Right ventricle myocardium inferior (tissue), 1 donor: ENCODE measurements at regions not wholly inside any gene's neighbourhood (a gene's known extent, or its start where the extent isn't known, plus 50 kb on each side); places are given as distances from the start of the nearest gene placed in this dataset.
"Not testable (repeated sequence)": the region's sequence is repeated elsewhere in the genome, so short reads cannot be mapped to it uniquely, and the experiment has no call there.

Experiments used
- ATAC-seq: fragments of 200-7000 bp; cut with Tn5 transposase; one replicate; pipeline ENCODE4 v1.9.1; 2020; ENCODE audit warnings: mild to moderate bottlenecking, moderate library complexity
- DNase-seq: peaks from one replicate; pipeline ENCODE4 v3.0.0; 2021; ENCODE audit errors: missing footprints
- intact Hi-C: fragments of 100-400 bp; cut with DNase I; formaldehyde crosslinking; loops from one replicate; pipeline ENCODE4 v1.11.0; 2022
- donor health status: DM: no; HTN: yes; CAD: no; lungs with severe emphysema.

DNA sequence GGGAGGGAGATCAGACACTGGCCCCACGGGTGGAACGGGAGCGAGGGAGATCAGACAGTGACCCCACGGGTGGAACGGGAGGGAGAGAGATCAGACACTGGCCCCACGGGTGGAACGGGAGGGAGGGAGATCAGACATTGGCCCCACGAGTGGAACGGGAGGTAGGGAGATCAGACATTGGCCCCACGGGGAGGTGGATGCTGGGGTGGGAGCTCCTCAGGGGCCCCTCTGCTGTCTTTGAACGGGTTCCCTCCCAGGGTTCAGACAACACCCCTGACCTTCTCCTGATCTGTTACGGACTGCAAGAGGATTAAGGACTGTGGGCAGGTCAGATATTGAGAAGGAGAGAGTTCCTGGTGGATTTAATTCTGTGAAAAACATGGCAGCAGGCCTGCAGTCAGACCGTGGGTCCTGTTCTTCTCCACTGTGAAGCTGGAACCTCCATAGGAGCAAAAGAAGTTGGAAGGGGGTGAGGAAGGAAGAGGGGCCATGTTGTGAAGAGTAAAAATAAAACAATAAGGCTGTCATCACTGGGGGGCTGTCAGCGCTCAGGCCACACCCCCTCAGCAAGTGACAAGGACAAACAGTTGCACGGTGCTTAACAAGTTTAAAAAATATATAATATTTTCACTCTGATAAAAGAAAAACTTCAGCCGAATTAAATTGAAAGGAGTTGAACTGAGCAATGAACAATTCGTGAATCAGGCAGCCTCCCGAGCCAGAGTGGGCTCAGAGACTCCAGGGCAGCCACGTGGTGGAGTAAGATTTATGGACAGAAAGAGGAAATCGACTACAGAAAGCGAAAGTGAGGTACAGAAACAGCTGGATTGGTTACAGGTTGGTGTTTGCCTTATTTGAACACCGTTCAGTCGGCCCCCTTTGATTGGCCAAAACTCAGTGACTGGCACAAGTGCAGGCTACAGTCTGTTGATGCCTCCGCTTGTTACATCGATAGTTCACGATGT, 348.7 kb upstream of the TNRC6C start:
- DNase-seq (no peak), ATAC-seq (no peak)
- intact Hi-C loops: no loop called here

DNA sequence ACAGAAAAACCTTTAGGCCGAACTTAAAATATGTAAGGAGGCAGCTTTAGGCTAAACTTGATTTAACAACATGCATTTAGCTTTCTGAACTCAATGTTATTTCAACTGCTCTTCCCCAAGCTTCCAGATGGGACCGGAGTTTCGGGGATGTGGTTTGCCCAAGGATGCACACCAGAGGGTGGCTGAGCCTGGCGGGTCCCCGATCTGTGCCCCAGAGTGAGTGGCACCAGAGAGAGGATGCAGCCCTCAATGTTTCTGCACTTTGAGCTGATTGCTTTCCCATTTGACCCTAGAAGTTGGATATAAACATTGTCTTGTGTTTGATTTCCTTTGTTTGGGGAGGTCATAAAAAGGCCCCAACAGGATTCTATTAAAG, 348.0 kb upstream of the TNRC6C start:
- no peak for ATAC-seq
- DNase-seq: no peak
- intact Hi-C loops: no loop called here

DNA sequence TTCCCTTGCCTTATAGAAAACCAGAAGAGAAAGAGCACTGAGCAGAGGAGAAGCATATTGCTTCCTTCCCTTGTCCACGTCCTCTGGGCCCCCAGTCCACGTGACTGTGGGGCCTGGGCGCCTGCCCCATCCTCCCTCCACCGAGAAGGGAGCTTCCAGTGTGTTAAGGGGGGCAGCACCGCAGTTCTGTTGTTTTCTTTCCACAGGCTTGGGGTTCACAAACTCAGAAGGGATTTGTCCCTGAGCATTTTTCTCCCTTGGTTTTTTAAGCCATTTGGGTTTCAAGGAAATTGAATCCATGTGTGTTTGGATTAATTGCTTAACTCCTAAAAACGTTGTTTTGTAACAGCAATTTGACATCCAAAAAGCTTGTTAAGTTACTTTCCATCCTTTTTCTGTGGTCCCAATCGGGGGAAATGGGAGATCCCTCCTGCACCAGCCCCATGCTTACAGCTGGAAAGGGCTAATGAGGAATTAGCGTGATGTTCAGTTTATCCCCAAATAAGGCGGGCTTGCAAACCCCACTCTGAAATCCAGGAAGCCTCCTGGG, 347.5 kb upstream of the TNRC6C start:
- no peak for DNase-seq
- intact Hi-C loops: no loop called here
- ATAC-seq: peak; percentile 33

DNA sequence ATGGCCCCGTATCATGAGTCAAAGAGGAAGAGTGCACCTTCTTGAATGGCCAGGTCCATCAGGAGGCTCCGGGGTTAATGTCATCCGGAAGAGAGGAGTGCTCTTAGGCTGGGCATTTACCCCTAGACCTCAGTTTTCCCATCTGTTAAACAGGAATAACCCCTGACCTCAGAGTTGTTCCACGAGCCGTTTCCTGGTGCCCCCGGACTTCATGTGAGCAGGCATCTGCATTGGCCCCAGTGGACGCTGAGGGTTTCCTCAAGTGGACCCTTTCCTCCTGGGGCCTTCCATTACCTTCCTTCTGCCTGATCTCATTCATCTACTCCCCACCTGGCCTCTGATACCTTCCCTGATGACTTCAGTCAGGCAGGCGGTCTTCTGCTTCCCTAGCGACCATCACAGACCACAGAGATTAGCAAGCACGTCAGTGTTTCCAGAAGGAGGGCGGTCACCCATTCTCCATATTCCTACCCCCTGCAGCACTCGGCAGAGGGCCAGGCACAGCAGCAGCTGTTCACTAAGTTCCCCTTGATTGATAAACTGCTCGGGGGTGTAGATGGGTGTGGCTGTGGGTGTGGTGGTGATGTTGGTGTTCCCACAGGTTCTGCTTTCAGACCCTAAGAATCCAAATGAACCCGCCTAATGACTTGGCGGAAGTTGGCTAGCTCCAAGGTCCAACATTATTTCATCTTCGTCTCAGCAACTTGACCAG, 346.6 kb upstream of the TNRC6C start:
- ATAC-seq: no peak
- DNase-seq: no peak
- intact Hi-C loops: no loop called here

DNA sequence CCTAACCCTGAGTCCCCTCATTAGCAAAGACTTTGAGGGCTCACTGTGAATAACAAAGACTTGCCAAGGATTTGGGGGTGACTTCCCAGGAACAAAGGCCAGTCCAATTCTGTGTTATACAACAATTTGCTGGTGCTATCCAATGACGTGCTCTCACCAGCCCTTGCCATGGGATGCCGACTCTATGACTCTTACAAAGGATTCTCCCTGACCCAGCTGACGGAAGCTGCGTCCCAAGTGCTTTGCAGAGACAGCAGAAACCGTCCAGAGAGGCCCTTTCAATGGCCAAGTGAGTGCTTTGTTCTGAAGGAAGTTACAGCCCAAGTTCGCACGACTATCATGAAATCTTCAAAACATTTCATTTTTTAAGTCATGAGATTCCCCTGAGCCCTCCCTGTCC, 345.3 kb upstream of the TNRC6C start:
- ATAC-seq (no peak), DNase-seq (no peak)
- intact Hi-C loops: no loop called here

DNA sequence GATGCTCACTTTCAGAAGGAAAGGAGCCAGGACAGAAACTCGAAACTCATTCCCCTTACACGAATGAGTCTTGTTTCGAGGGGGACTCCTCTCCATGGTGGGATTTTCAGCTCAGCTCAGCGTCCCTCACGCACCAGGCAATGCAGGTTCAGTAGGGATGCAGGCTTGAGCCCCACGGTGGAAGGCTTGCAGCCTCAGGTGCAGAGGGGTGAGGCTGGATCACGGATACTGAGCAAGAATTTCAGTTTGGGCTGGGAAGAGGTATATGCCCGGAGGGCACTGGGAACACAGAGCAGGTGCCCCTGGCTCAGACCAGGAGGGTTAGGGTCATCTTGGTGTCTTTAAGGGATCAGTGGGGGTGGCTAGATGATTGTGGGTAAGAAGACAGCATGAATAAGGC, 344.9 kb upstream of the TNRC6C start:
- no peak for DNase-seq
- ATAC-seq: no peak
- intact Hi-C loops: no loop called here

DNA sequence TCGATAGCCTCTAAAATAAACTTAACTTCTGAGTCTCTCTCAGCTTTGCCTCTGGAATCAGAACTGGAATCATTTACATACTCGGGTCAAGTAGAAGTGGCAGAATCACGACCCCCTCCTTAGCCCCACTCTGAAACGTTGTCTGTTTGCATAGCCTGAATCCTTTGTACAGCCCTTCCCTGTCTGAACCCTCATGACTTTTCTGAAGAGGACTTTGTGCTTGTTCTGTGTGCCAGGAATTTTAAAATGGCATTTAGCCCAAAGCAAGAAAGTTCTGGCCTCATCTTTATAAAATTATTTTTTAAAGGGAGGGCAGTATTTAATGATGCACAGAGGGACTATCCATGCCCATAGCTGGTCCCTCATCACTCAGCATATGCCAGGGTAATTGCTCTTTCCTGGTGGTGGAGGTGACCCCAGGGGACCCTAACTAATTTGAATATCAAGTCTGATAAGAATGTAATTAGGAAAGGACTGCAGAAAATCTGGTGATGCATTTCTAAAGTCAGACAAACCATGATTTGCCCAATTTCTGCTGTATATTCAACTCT, 342.7 kb upstream of the TNRC6C start:
- intact Hi-C loops: no loop called here
- no peak for DNase-seq
- ATAC-seq: no peak

DNA sequence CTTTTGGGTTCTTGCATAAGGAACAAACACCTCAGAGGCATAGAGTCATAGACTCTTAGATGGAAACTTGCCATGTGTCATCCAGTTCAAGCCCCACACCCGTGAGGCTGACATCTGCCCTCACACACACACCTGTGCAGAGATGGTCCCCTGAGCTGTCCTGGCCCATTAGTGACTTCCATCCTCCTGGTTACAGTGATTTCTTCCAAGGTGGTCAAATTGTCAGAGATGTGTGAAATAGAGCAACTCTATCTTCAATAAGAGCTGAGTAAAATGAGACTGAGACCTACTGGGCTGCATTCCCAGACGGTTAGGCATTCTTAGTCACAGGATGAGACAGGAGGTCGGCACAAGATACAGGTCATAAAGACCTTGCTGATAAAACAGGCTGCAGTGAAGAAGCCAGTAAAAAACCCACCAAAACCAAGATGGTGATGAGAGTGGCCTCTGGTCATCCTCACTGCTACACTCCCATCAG, 342.2 kb upstream of the TNRC6C start:
- DNase-seq: no peak
- intact Hi-C loops: no loop called here
- no peak for ATAC-seq

DNA sequence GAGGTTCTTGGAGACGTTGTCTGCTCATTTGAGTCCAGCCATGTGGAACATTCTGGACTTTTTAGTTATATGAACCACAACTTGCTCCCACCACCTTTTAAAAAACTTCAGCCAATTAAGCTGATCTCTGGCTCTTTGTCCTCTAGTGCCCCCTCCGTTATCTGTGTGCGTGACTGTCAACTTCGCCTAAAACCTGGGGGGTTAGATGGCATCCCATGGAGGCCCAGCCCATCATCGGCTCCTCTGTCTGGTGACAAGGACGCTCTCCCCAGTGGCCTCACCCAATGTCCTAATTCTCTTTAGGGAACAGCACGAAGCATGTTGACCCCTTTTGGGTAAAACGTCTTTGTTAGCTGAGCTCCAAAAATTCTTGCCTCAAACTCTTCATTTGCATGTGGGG, 341.0 kb upstream of the TNRC6C start:
- DNase-seq: no peak
- intact Hi-C loops: no loop called here
- no peak for ATAC-seq

DNA sequence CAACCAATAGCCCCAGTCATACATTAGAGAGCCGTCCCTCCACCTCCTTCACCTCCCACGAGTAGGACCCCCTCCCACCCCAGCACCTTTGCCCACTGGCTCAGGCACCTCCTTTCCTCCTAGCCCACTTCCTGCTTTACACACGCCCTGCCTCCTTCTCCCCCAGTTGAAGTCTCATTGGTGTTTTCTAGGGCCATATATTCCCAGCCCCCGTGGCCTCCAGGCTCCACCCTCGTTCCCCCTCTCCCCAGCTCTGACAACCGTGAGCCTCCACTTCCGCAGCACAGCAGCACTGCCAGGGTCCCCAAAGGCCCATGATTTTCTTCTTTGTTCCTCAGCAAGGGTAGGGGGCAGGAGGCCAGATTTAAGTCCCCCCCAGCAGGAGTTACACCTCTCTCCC, 340.3 kb upstream of the TNRC6C start:
- DNase-seq (no peak), ATAC-seq (no peak)
- intact Hi-C loops: no loop called here

DNA sequence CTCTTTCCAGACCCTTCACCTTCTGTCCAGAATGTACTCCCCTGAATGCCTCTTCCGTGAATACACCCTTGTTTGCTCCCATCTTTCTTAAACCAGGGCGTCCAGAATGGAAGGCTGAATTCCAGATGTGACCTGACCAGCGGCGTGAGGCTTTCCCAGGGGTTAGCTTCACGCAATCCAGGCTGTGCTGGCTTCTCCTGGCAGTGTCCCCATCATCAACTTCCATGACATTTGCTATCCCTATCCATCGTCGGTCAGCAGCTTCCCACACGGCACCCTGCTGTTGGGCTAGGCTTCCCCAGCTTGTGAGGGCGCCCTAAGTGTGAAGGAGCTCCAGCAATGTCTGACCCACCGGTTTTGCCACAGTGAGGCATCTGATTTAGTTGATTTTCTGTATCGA, 339.8 kb upstream of the TNRC6C start:
- no peak for ATAC-seq
- DNase-seq: no peak
- intact Hi-C loops: no loop called here

DNA sequence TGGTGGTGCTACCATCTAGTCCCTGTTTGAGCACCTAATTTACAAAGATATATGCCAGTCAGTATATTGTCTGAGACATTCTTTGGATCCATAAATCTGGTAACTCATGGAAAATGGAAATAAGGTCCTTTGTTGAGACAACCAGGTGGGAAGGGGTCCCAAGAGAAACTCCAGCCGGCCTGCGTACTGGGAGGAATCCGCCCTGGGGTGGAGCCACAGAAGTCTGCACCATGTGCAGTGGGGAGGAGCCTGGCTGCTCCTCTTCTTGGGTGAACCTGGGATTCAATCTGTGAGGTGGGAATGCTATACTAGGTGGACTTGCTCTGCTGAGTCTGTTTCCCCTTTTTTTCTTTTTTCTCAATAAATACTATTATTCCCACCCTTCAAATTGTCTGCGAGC, 339.2 kb upstream of the TNRC6C start:
- no peak for DNase-seq
- intact Hi-C loops: no loop called here
- ATAC-seq: no peak

DNA sequence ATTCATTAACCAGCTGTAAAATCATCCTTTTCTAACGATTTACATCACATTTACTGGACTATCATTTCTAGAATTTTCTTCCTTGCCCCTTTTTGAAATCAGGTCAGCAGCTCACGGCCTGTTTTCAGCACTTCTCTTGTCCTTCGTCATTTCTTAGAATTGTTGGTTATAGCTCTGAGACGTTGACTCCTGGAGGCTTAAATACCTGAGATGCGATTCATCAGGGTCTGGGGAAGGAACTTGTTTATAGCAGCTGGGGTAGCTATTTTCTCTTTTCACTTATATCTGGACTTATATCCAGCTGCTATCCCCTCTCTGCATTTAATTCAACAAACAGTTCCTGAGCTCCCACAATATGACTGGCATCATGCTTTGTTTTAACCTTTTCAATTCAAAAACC, 338.7 kb upstream of the TNRC6C start:
- intact Hi-C loops: no loop called here
- ATAC-seq: no peak

DNA sequence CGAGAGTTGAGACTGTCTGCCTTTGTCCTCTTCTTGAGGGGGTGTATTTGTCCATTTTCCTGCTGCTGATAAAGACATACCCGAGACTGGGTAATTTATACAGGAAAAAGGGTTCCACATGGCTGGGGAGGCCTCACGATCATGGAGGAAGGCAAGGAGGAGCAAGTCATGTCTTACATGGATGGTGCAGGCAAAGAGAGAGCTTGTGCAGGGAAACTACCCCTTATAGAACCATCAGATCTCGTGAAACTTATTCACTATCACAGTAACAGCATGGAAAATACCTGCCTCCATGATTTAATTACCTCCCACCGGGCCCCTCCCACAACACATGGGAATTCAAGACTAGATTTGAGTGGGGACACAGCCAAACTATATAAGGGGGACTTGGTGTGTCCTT, 338.2 kb upstream of the TNRC6C start:
- ATAC-seq: no peak
- no peak for DNase-seq
- intact Hi-C loops: no loop called here

More for the DNA sequence above, 338.7 kb upstream of the TNRC6C start:
- DNase-seq: no peak

DNA sequence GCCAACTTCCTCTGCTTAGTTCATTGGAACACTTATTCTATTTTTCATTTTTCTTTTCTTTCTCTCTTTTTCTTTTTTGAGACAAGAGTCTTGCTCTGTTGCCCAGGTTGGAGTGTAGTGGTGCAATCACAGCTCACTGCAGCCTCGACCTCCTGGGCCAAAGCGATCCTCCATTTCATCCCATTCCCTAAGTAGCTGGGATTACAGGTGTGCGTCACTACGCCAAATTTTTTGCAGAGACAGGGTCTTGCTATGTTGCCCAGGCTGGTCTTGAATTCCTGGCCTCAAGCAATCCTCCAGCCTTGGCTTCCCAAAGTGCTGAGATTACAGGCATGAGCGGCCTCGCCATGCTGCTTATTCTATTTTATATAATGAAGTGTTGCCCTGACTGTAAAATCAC, 336.4 kb upstream of the TNRC6C start:
- DNase-seq, ATAC-seq, intact Hi-C loops: not testable (repeated sequence)

DNA sequence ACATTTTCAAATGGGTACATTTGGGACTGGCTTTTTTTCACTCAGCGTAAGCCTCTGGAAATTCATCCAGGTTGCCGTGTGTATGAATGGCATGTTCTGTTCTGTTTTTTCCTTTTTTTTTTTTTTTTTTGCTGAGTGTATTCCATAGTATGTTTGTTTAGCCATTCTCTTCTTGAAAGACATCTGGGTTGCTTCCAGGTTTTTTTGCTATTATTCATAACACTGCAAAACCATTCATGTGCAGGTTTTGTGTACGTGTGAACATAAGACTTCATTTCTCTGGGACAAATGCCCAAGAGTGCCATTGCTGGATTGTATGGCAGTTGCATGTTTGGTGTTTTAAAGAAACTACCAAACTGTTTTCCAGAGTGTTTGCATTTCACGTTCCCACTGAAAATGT, 335.9 kb upstream of the TNRC6C start:
- no peak for DNase-seq
- no peak for ATAC-seq
- intact Hi-C loops: no loop called here

DNA sequence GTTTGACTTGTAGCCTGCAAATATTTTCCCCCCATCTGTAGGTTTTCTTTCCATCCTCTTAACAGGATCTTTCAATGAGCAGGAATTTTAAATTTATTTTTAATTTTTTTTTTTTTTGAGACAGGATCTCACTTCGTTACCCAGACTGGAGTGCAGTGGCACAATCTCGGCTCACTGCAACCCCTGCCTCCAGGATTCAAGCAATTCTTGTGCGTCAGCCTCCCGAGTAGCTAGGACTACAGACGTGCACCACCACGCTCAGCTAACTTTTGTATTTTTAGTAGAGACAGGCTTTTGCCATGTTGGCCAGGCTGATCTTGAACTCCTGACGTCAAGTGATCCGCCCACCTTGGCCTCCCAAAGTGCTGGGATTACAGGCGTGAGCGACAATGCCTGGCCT, 335.2 kb upstream of the TNRC6C start:
- ATAC-seq, intact Hi-C loops, DNase-seq: not testable (repeated sequence)

DNA sequence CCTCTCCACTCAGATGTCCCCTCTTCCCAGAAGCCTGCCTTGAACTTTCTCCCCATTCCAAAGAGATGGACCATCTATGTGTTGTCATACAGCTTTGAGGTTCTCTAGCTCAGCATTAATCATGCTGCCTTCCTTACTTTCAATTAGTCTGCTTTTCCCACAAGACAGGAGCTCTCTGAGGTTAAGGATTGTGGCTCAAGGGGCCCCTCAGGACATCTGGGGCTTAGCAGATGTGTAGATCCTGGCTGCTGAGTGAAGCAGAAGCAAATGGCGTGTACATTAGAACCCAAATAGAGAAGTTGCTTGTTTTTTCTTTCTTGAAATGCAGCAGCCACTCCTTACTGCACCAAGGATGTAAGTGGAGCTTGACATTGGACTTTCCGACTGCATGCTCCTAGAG, 330.5 kb upstream of the TNRC6C start:
- DNase-seq (no peak), ATAC-seq (no peak)
- intact Hi-C loops: no loop called here

DNA sequence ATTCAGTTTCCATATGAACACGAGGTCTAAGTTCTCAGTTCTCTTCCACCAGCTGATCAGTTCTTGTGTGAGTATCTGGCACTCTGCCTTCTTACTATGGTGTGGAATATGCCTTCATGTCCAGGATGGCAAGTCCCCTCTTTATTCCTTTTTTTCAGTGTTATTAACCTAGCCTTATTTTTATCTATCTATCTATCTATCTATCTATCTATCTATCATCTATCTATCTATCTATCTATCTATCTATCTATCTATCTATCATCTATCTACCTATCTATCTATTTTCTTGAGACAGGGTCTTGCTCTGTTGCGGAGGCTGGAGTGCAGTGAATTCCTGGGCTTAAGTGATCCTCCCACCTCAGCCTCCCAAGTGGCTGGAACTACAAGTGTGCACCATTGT, 329.2 kb upstream of the TNRC6C start:
- ATAC-seq, intact Hi-C loops, DNase-seq: not testable (repeated sequence)

DNA sequence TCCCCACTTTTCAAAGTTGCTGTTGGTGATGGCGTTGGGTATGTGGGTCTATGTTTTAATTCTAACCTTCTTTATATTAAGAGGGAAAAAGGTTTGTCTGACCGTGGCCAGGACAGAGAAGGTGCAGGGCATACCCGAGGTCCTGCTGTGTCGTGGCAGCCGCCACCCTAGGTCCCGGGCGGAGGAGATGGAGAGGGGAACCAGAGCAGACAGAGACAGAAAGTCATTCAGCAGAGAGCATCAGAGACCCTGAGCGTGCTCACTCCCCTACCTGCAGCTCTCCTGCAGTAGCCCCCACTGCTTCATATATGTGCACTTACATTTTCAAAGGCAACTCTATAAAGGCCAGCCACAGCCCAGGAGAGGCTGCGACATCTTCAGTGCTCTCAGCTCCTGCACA, 327.2 kb upstream of the TNRC6C start:
- ATAC-seq: no peak
- DNase-seq: no peak
- intact Hi-C loops: no loop called here
